ENCODE measurements at regions not wholly inside any gene's neighbourhood (a gene's known extent, or its start where the extent isn't known, plus 50 kb on each side); places are given as distances from the start of the nearest gene placed in this dataset.

DNA sequence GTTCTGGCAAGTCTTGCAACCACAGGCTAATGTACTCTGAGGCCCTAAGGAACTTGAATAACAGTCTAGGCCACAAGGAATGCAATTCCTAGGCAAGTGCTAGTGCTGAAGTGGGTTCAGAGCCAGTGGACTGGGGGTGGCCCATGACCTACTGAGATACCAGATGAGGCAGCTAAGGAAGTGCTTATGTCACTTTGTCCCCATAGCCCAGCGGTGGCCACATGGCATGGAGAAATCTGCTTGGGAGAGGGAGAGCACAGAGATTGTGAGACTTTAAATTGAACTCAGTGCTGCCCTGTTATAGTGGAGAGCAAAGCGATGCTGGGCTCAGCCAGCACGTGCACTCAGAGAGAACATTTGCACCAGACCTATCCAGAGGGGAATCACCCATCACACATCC is 629.5 kb downstream of the JRKL start:
- TF ChIP-seq ZNF384 (IDR thresholded peaks at IDR 0.05) (no peak), HDGF (IDR thresholded peaks at IDR 0.05; ENCODE audit: borderline replicate concordance) (no peak), SUZ12 (IDR thresholded peaks at IDR 0.05) (no peak), NFRKB (IDR thresholded peaks at IDR 0.05) (no peak), FOXK2 (IDR thresholded peaks at IDR 0.05) (no peak), SP1 (IDR thresholded peaks at IDR 0.05) (no peak)
